H9 (cell line): ENCODE measurements at regions not wholly inside any gene's neighbourhood (a gene's known extent, or its start where the extent isn't known, plus 50 kb on each side); places are given as distances from the start of the nearest gene placed in this dataset.

Source experiments
- DNase-seq: peaks from one replicate; pipeline ENCODE4 v3.0.0-alpha.2; 2017
- H2AFZ ChIP-seq: one replicate; pipeline ENCODE4 v1.6.1; 2013; ENCODE audit warnings: mild to moderate bottlenecking, low read length, control low read depth, moderate library complexity
- H2AK5ac ChIP-seq: 2 replicates; pipeline ENCODE4 v1.6.1; 2013; ENCODE audit warnings: low read length, control low read depth, mixed read lengths; ENCODE audit not compliant: insufficient read length
- H2BK120ac ChIP-seq: one replicate; pipeline ENCODE4 v1.6.1; 2013; ENCODE audit warnings: low read depth, mild to moderate bottlenecking, low read length, control low read depth, inconsistent platforms; ENCODE audit not compliant: poor library complexity, severe bottlenecking
- H2BK12ac ChIP-seq: 2 replicates; pipeline ENCODE4 v1.6.1; 2013; ENCODE audit warnings: low read length, control low read depth, mixed read lengths, low read depth; ENCODE audit not compliant: insufficient read length
- H2BK15ac ChIP-seq: 2 replicates; pipeline ENCODE4 v1.6.1; 2013; ENCODE audit warnings: low read depth, low read length, control low read depth
- H2BK20ac ChIP-seq: one replicate; pipeline ENCODE4 v1.6.1; 2013; ENCODE audit warnings: low read depth, mild to moderate bottlenecking, low read length, control low read depth, inconsistent platforms; ENCODE audit not compliant: poor library complexity, severe bottlenecking
- H2BK5ac ChIP-seq: 2 replicates; pipeline ENCODE4 v1.6.1; 2013; ENCODE audit warnings: low read length, control low read depth, mixed read lengths; ENCODE audit not compliant: insufficient read length
- H3K14ac ChIP-seq: 2 replicates; pipeline ENCODE4 v1.6.1; 2013; ENCODE audit warnings: low read length, control low read depth; ENCODE audit not compliant: insufficient read depth
- H3K18ac ChIP-seq: 2 replicates; pipeline ENCODE4 v1.6.1; 2013; ENCODE audit warnings: low read depth, mild to moderate bottlenecking, mixed read lengths, low read length, control low read depth; ENCODE audit not compliant: insufficient read length
- H3K23ac ChIP-seq: 2 replicates; pipeline ENCODE4 v1.6.1; 2013; ENCODE audit warnings: low read length, control low read depth, mixed read lengths, low read depth; ENCODE audit not compliant: insufficient read length
- H3K23me2 ChIP-seq: 2 replicates; pipeline ENCODE4 v1.6.1; 2013; ENCODE audit warnings: low read depth, mild to moderate bottlenecking, mixed read lengths, low read length, control low read depth; ENCODE audit not compliant: insufficient read length, poor library complexity, severe bottlenecking
- H3K27ac ChIP-seq: 2 replicates; pipeline ENCODE4 v1.5.1; 2013; ENCODE audit warnings: low read length, control low read depth, mixed read lengths, low read depth; ENCODE audit not compliant: insufficient read length
- H3K27me3 ChIP-seq: 2 replicates; pipeline ENCODE4 v1.6.1; 2013; ENCODE audit warnings: low read length, control low read depth, inconsistent platforms; ENCODE audit not compliant: insufficient read depth
- H3K4ac ChIP-seq: 2 replicates; pipeline ENCODE4 v1.6.1; 2013; ENCODE audit warnings: low read depth, mild to moderate bottlenecking, control low read depth, inconsistent platforms, low read length, moderate library complexity
- H3K4me1 ChIP-seq: 2 replicates; pipeline ENCODE4 v1.6.1; 2013; ENCODE audit warnings: low read length, control low read depth, inconsistent platforms; ENCODE audit not compliant: insufficient read depth
- H3K4me2 ChIP-seq: 2 replicates; pipeline ENCODE4 v1.6.1; 2013; ENCODE audit warnings: low read length, control low read depth, mixed read lengths; ENCODE audit not compliant: insufficient read length, insufficient read depth
- H3K56ac ChIP-seq: 2 replicates; pipeline ENCODE4 v1.6.1; 2013; ENCODE audit warnings: low read depth, mild to moderate bottlenecking, mixed read lengths, low read length, control low read depth; ENCODE audit not compliant: insufficient read length
- H3K79me1 ChIP-seq: 2 replicates; pipeline ENCODE4 v1.6.1; 2013; ENCODE audit warnings: low read depth, mild to moderate bottlenecking, moderate library complexity, low read length, control low read depth, inconsistent platforms; ENCODE audit not compliant: insufficient read depth, poor library complexity, severe bottlenecking
- H3K79me2 ChIP-seq: 2 replicates; pipeline ENCODE4 v1.6.1; 2013; ENCODE audit warnings: low read length, control low read depth, inconsistent platforms; ENCODE audit not compliant: insufficient read depth
- H3K9ac ChIP-seq: 2 replicates; pipeline ENCODE4 v1.6.1; 2013; ENCODE audit warnings: low read length, control low read depth, mixed read lengths; ENCODE audit not compliant: insufficient read length; ENCODE audit errors: extremely low read depth
- H3K9me3 ChIP-seq: one replicate; pipeline ENCODE4 v1.6.1; 2013; ENCODE audit warnings: low read depth, low read length, inconsistent platforms; ENCODE audit not compliant: control insufficient read depth
- H3T11ph ChIP-seq: one replicate; pipeline ENCODE4 v1.6.1; 2013; ENCODE audit warnings: mild to moderate bottlenecking, low read length, control low read depth, inconsistent platforms
- H4K20me1 ChIP-seq: one replicate; pipeline ENCODE4 v1.6.1; 2013; ENCODE audit not compliant: control insufficient read depth, insufficient read length, insufficient read depth
- H4K5ac ChIP-seq: 2 replicates; pipeline ENCODE4 v1.6.1; 2013; ENCODE audit warnings: low read depth, mild to moderate bottlenecking, mixed read lengths, low read length, control low read depth; ENCODE audit not compliant: insufficient read length
- H4K8ac ChIP-seq: replicated peaks from 2 replicates; pipeline ENCODE4 v1.6.1; 2013; ENCODE audit warnings: low read length, control low read depth, mixed read lengths, low read depth; ENCODE audit not compliant: insufficient read length
- H4K91ac ChIP-seq: 2 replicates; pipeline ENCODE4 v1.6.1; 2013; ENCODE audit warnings: low read depth, mild to moderate bottlenecking, moderate library complexity, mixed read lengths, low read length, control low read depth; ENCODE audit not compliant: insufficient read length
- H3K27ac Mint-ChIP-seq, 3 experiments: 2 replicates in 2 of 3; 3 replicates in 1 of 3; pipeline ENCODE4 v1.8.0; 2020 to 2021; ENCODE audit warnings: mixed read lengths in 3 of 3, mild to moderate bottlenecking in 1 of 3, moderate library complexity in 1 of 3
- H3K27me3 Mint-ChIP-seq: 2 replicates; pipeline ENCODE4 v1.8.0; 2021; ENCODE audit warnings: low read depth, mild to moderate bottlenecking, moderate library complexity, mixed read lengths
- H3K36me3 Mint-ChIP-seq, 3 experiments: 2 replicates in 2 of 3; 3 replicates in 1 of 3; pipeline ENCODE4 v1.8.0; 2020 to 2021; ENCODE audit warnings: low read depth in 3 of 3, mixed read lengths in 3 of 3; ENCODE audit not compliant: insufficient read depth in 1 of 3
- H3K4me1 Mint-ChIP-seq, 2 experiments: 2 replicates each; pipeline ENCODE4 v1.8.0; 2020; ENCODE audit warnings: mixed read lengths in 2 of 2
- H3K4me3 Mint-ChIP-seq, 2 experiments: 2 replicates in 1 of 2; 3 replicates in 1 of 2; pipeline ENCODE4 v1.8.0; 2020 to 2021; ENCODE audit warnings: mild to moderate bottlenecking in 2 of 2, mixed read lengths in 2 of 2, moderate library complexity in 1 of 2
- H3K9me3 Mint-ChIP-seq, 2 experiments: 2 replicates in 1 of 2; 3 replicates in 1 of 2; pipeline ENCODE4 v1.8.0; 2020; ENCODE audit warnings: mild to moderate bottlenecking in 2 of 2, mixed read lengths in 2 of 2, moderate library complexity in 1 of 2
- CTCF ChIP-seq: fragments of 200-600 bp; sonication (generic); conservative IDR thresholded peaks from 3 replicates; pipeline ENCODE4 v1.8.0; 2021; ENCODE audit warnings: antibody characterized with exemption, mild to moderate bottlenecking

GRCh38 chr2:123047186-123047585, 977.9 kb upstream of the CNTNAP5 start:
- no peaks in the 10 kb centered on the region for H3K4me1 Mint-ChIP-seq
- Histone ChIP-seq H3K9ac (no peak overlapping the region), H4K20me1 (no peaks in the 10 kb centered on the region), H3K4me1 (no peaks in the 10 kb centered on the region), H3K23ac (no peak overlapping the region), H2BK5ac (no peak overlapping the region), H3K79me1 (no peaks in the 10 kb centered on the region), H3T11ph (no peak overlapping the region), H3K18ac (no peak overlapping the region), H2BK120ac (no peak overlapping the region), H3K27ac (no peak overlapping the region), H2AK5ac (no peak overlapping the region), H3K4me2 (no peak overlapping the region), H3K56ac (no peak overlapping the region), H3K27me3 (no peaks in the 10 kb centered on the region), H3K9me3 (no peaks in the 10 kb centered on the region), H2BK12ac (no peak overlapping the region), H3K14ac (no peak overlapping the region), H3K4ac (no peak overlapping the region), H2BK15ac (no peak overlapping the region), H4K5ac (no peak overlapping the region), H2AFZ (no peak overlapping the region), H4K8ac (no peak overlapping the region), H3K23me2 (no peaks in the 10 kb centered on the region), H2BK20ac (no peak overlapping the region), H3K79me2 (no peaks in the 10 kb centered on the region), H4K91ac (no peak overlapping the region)
- no peak for TF ChIP-seq CTCF
- H3K27ac Mint-ChIP-seq: no peak overlapping the region
- H3K9me3 Mint-ChIP-seq: no peaks in the 10 kb centered on the region
- H3K27me3 Mint-ChIP-seq: no peaks in the 10 kb centered on the region
- DNase-seq: no peak
- no peak overlapping the region for H3K4me3 Mint-ChIP-seq
- no peaks in the 10 kb centered on the region for H3K36me3 Mint-ChIP-seq
